LNCAP (cell line): ENCODE measurements at regions not wholly inside any gene's neighbourhood (a gene's known extent, or its start where the extent isn't known, plus 50 kb on each side); places are given as distances from the start of the nearest gene placed in this dataset.
A peak's percentile ranks its signal among the peaks of the same experiment; 100 is the strongest.

Experiments used
- CTCF ChIP-seq: fragments of 450-650 bp; IDR thresholded peaks from 2 replicates; pipeline ENCODE4 v1.5.1; 2017; ENCODE audit warnings: mild to moderate bottlenecking

- no peak for TF ChIP-seq CTCF
Observed at GRCh38 chrX:20456971-20457370, 190.3 kb upstream of the RPS6KA3 start.

DNA sequence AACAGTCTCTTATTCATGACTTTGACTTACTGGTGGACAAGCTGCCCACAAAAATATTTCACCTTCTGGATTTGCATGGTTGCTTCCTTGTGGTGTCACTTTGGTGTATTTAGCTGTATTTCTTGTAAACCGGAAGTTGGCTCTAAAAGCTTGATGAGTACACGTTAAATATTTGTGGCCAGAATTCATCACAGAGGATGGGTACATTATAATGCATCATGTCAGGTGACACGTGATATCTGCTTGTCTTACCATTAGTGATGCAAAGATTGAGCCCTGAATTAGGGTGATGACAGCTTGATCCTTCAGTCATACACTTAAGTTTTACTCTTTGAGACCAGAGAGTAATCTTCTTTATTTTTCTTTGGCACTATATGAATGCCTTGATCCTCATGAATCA, 188.3 kb upstream of the RPS6KA3 start:
- TF ChIP-seq CTCF = no peak

DNA sequence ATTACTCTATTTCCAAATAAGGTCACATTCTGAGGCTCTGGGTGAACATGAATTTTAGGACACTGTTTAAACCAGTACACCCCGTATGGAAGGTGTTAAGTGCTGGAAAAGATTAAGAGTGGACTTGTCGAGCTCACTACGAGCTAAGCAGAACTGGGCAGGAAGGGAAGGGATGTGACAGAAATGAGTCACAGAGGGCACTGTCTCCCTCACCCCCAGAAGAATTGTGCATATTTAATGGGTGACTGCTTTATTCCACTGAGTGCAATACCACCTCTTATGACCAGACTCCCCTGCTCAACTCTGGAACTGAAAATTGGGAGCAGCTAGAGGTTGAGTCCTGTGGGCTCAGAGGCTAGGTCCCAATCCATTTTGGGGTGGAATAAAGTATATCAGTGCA, 187.4 kb upstream of the RPS6KA3 start:
- TF ChIP-seq CTCF = no peak

GRCh38 chrX:20452487-20452886, 185.8 kb upstream of the RPS6KA3 start:
- TF ChIP-seq CTCF = no peak

GRCh38 chrX:20451929-20452328, 185.2 kb upstream of the RPS6KA3 start:
- TF ChIP-seq CTCF = no peak

GRCh38 chrX:20445109-20445508, 178.4 kb upstream of the RPS6KA3 start:
- no peak for TF ChIP-seq CTCF

DNA sequence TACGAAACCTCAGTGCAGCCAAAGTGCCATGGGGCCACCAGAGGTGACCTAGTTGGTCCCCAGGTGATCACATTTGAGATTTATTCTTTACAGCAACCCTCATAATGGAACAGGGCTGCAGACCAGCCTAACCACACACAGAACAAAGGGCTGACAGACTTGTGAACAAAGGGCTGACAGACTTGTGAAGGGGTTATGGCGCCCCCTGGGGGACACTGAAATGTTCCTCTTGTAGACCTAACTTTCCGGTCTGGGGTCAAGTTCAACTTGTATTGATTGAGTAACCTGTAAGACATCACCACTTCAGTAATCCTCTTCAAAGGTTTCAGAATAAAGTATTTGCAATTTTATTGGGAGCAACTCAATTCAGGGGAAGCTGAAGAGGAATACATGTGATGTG, 175.9 kb upstream of the RPS6KA3 start:
- peak; percentile 55 for TF ChIP-seq CTCF

- no peak for TF ChIP-seq CTCF
Observed at GRCh38 chrX:20441123-20441522, 174.4 kb upstream of the RPS6KA3 start.
